ENCODE measurements at regions not wholly inside any gene's neighbourhood (a gene's known extent, or its start where the extent isn't known, plus 50 kb on each side); places are given as distances from the start of the nearest gene placed in this dataset.

- in situ Hi-C loops (cut with HindIII; ENCODE audit: low pct_ligation_motif_present, low pct_unique_long_range_greater_than_20kb, low sequenced_read_pairs): no loop called here
- no peak for DNase-seq
Observed at GRCh38 chr3:105199217-105199616, 167.5 kb upstream of the ALCAM start.

GRCh38 chr3:105210141-105210540 lies 156.6 kb upstream of the ALCAM start:
- in situ Hi-C loops (cut with HindIII; ENCODE audit: low pct_ligation_motif_present, low pct_unique_long_range_greater_than_20kb, low sequenced_read_pairs): no loop called here
- no peak for DNase-seq

- in situ Hi-C loops (cut with HindIII; ENCODE audit: low pct_ligation_motif_present, low pct_unique_long_range_greater_than_20kb, low sequenced_read_pairs): no loop called here
Observed at GRCh38 chr3:105214590-105214989, 152.1 kb upstream of the ALCAM start.

GRCh38 chr3:105222568-105223093 lies 144.1 kb upstream of the ALCAM start:
- no peak for DNase-seq
- in situ Hi-C loops (cut with HindIII; ENCODE audit: low pct_ligation_motif_present, low pct_unique_long_range_greater_than_20kb, low sequenced_read_pairs): no loop called here

More at GRCh38 chr3:105214590-105214989, 152.1 kb upstream of the ALCAM start:
- no peak for DNase-seq

- in situ Hi-C loops (cut with HindIII; ENCODE audit: low pct_ligation_motif_present, low pct_unique_long_range_greater_than_20kb, low sequenced_read_pairs): no loop called here
- DNase-seq: no peak
Observed at GRCh38 chr3:105223815-105224214, 142.9 kb upstream of the ALCAM start.

- in situ Hi-C loops (cut with HindIII; ENCODE audit: low pct_ligation_motif_present, low pct_unique_long_range_greater_than_20kb, low sequenced_read_pairs): no loop called here
- DNase-seq: no peak
Observed at GRCh38 chr3:105228696-105229095, 138.0 kb upstream of the ALCAM start.

- in situ Hi-C loops (cut with HindIII; ENCODE audit: low pct_ligation_motif_present, low pct_unique_long_range_greater_than_20kb, low sequenced_read_pairs): no loop called here
- DNase-seq: no peak
Observed at GRCh38 chr3:105232553-105232952, 134.2 kb upstream of the ALCAM start.

- in situ Hi-C loops (cut with HindIII; ENCODE audit: low pct_ligation_motif_present, low pct_unique_long_range_greater_than_20kb, low sequenced_read_pairs): no loop called here
Observed at GRCh38 chr3:105233010-105233409, 133.7 kb upstream of the ALCAM start.

GRCh38 chr3:105235221-105235620 lies 131.5 kb upstream of the ALCAM start:
- in situ Hi-C loops (cut with HindIII; ENCODE audit: low pct_ligation_motif_present, low pct_unique_long_range_greater_than_20kb, low sequenced_read_pairs): no loop called here

More at GRCh38 chr3:105233010-105233409, 133.7 kb upstream of the ALCAM start:
- no peak for DNase-seq

GRCh38 chr3:105235785-105236184 lies 130.9 kb upstream of the ALCAM start:
- in situ Hi-C loops (cut with HindIII; ENCODE audit: low pct_ligation_motif_present, low pct_unique_long_range_greater_than_20kb, low sequenced_read_pairs): no loop called here
- no peak for DNase-seq

More at GRCh38 chr3:105235221-105235620, 131.5 kb upstream of the ALCAM start:
- no peak for DNase-seq

- in situ Hi-C loops (cut with HindIII; ENCODE audit: low pct_ligation_motif_present, low pct_unique_long_range_greater_than_20kb, low sequenced_read_pairs): no loop called here
Observed at GRCh38 chr3:105238367-105238766, 128.3 kb upstream of the ALCAM start.

GRCh38 chr3:105243076-105243475 lies 123.6 kb upstream of the ALCAM start:
- DNase-seq: no peak
- in situ Hi-C loops (cut with HindIII; ENCODE audit: low pct_ligation_motif_present, low pct_unique_long_range_greater_than_20kb, low sequenced_read_pairs): no loop called here

More at GRCh38 chr3:105238367-105238766, 128.3 kb upstream of the ALCAM start:
- DNase-seq: no peak

- in situ Hi-C loops (cut with HindIII; ENCODE audit: low pct_ligation_motif_present, low pct_unique_long_range_greater_than_20kb, low sequenced_read_pairs): no loop called here
- DNase-seq: no peak
Observed at GRCh38 chr3:105246536-105246935, 120.2 kb upstream of the ALCAM start.

GRCh38 chr3:105253225-105253624 lies 113.5 kb upstream of the ALCAM start:
- in situ Hi-C loops (cut with HindIII; ENCODE audit: low pct_ligation_motif_present, low pct_unique_long_range_greater_than_20kb, low sequenced_read_pairs): no loop called here
- DNase-seq: no peak

GRCh38 chr3:105254154-105254553 lies 112.6 kb upstream of the ALCAM start:
- in situ Hi-C loops (cut with HindIII; ENCODE audit: low pct_ligation_motif_present, low pct_unique_long_range_greater_than_20kb, low sequenced_read_pairs): no loop called here
- no peak for DNase-seq

- in situ Hi-C loops (cut with HindIII; ENCODE audit: low pct_ligation_motif_present, low pct_unique_long_range_greater_than_20kb, low sequenced_read_pairs): no loop called here
- no peak for DNase-seq
Observed at GRCh38 chr3:105255350-105255749, 111.4 kb upstream of the ALCAM start.

GRCh38 chr3:105259496-105259895 lies 107.2 kb upstream of the ALCAM start:
- in situ Hi-C loops (cut with HindIII; ENCODE audit: low pct_ligation_motif_present, low pct_unique_long_range_greater_than_20kb, low sequenced_read_pairs): no loop called here
- DNase-seq: no peak

GRCh38 chr3:105260385-105260784 lies 106.3 kb upstream of the ALCAM start:
- DNase-seq: no peak
- in situ Hi-C loops (cut with HindIII; ENCODE audit: low pct_ligation_motif_present, low pct_unique_long_range_greater_than_20kb, low sequenced_read_pairs): no loop called here

GRCh38 chr3:105274536-105274935 lies 92.2 kb upstream of the ALCAM start:
- DNase-seq: no peak
- in situ Hi-C loops (cut with HindIII; ENCODE audit: low pct_ligation_motif_present, low pct_unique_long_range_greater_than_20kb, low sequenced_read_pairs): no loop called here

GRCh38 chr3:105274958-105275357 lies 91.8 kb upstream of the ALCAM start:
- in situ Hi-C loops (cut with HindIII; ENCODE audit: low pct_ligation_motif_present, low pct_unique_long_range_greater_than_20kb, low sequenced_read_pairs): no loop called here
- no peak for DNase-seq

GRCh38 chr3:105277656-105278055 lies 89.1 kb upstream of the ALCAM start:
- no peak for DNase-seq
- in situ Hi-C loops (cut with HindIII; ENCODE audit: low pct_ligation_motif_present, low pct_unique_long_range_greater_than_20kb, low sequenced_read_pairs): no loop called here
